CD4-positive, alpha-beta T cell treated with Interleukin-4 for 1 hour (primary cell): ENCODE measurements at regions not wholly inside any gene's neighbourhood (a gene's known extent, or its start where the extent isn't known, plus 50 kb on each side); places are given as distances from the start of the nearest gene placed in this dataset.

Experiments used
- DNase-seq, 2 donors: peaks; one replicate each; pipeline ENCODE4 v3.0.0-alpha.2; 2020 to 2022

- no peak for DNase-seq
Observed at GRCh38 chr1:59223198-59223597, 73.7 kb upstream of the FGGY start.

GRCh38 chr1:59223989-59224634, 72.8 kb upstream of the FGGY start:
- DNase-seq = no peak

- no peak for DNase-seq
Observed at GRCh38 chr1:59225594-59226316, 71.1 kb upstream of the FGGY start.

GRCh38 chr1:59229138-59229537, 67.8 kb upstream of the FGGY start:
- DNase-seq = no peak

GRCh38 chr1:59230622-59231021, 66.3 kb upstream of the FGGY start:
- no peak for DNase-seq

- DNase-seq = no peak
Observed at GRCh38 chr1:59232216-59232615, 64.7 kb upstream of the FGGY start.

GRCh38 chr1:59233444-59233843, 63.5 kb upstream of the FGGY start:
- DNase-seq = no peak

- DNase-seq = no peak
Observed at GRCh38 chr1:59236721-59237545, 60.0 kb upstream of the FGGY start.

GRCh38 chr1:59237900-59238299, 59.0 kb upstream of the FGGY start:
- no peak for DNase-seq

- no peak for DNase-seq
Observed at GRCh38 chr1:59238333-59238934, 58.5 kb upstream of the FGGY start.

- DNase-seq = no peak
Observed at GRCh38 chr1:59238993-59239392, 57.9 kb upstream of the FGGY start.

- DNase-seq = no peak
Observed at GRCh38 chr1:59241909-59242308, 55.0 kb upstream of the FGGY start.

GRCh38 chr1:59242370-59242769, 54.5 kb upstream of the FGGY start:
- DNase-seq = no peak

- DNase-seq = no peak
Observed at GRCh38 chr1:59243550-59243949, 53.3 kb upstream of the FGGY start.

GRCh38 chr1:59243978-59244377, 52.9 kb upstream of the FGGY start:
- no peak for DNase-seq

GRCh38 chr1:59244891-59245290, 52.0 kb upstream of the FGGY start:
- no peak for DNase-seq
